H1 (cell line): ENCODE measurements at regions not wholly inside any gene's neighbourhood (a gene's known extent, or its start where the extent isn't known, plus 50 kb on each side); places are given as distances from the start of the nearest gene placed in this dataset.

Experiments
- CEBPB ChIP-seq: IDR thresholded peaks from 2 replicates; pipeline ENCODE4 v1.6.1; 2012; ENCODE audit warnings: low read depth, low read length
- MAFK ChIP-seq: IDR thresholded peaks from 2 replicates; pipeline ENCODE4 v1.6.1; 2012; ENCODE audit warnings: low read depth, mild to moderate bottlenecking, improper control_type of control experiment, low read length
- POLR2AphosphoS5 ChIP-seq: IDR thresholded peaks from 2 replicates; pipeline ENCODE4 v1.6.1; 2011; ENCODE audit warnings: low read depth, low read length
- SIRT6 ChIP-seq: IDR thresholded peaks from one replicate; pipeline ENCODE4 v1.7.1; 2012; ENCODE audit warnings: low read length, inconsistent platforms
- TF ChIP-seq, protein P1 (sequence below): fragments of 300-600 bp; sonication (generic); IDR thresholded peaks from 2 replicates; pipeline ENCODE4 v1.7.1; 2012; ENCODE audit warnings: low read length, moderate library complexity, mild to moderate bottlenecking, inconsistent platforms; ENCODE audit not compliant: insufficient replicate concordance
- TF ChIP-seq, protein P2 (sequence below): IDR thresholded peaks from 2 replicates; pipeline ENCODE4 v1.6.1; 2011; ENCODE audit warnings: low read length, improper control_type of control experiment
- TF ChIP-seq, protein P3 (sequence below): IDR thresholded peaks from 2 replicates; pipeline ENCODE4 v1.6.1; 2012; ENCODE audit warnings: inconsistent platforms

DNA sequence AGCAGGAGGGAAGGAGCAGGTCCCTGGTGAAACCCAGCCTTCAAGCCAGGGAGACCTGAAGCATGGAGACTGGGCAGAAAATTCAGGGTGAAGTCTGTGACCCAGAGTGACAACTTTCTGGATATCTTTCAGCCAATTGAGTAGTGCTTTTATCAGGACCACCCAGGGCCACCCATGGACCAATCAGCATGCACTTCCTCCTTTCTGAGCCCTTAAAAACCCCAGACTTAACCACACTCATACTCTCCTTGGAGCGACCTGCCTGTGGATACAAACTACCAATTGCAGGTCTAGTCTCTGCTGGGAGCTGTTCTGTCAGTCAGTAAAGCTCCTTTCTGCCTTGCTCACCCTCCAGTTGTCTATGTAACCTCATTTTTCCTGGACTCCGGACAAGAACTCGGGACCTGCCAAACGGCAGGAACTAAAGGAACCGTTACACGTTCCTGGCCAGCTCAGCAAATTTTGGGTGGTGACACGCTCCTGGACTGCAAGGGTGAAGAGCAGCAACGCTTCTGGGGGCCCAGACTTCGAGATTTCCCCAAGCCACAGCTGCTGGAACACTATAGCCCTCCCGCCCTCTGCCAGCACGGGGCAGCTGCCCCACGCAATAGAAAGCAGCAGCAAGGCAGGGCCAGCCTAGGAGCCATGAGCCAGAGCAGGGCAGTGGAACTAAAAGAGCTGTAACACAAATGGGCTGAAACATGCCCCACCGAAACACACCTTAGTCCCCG lies 1183.4 kb downstream of the AMY1C start (continued):
- TF ChIP-seq, protein P1, sequence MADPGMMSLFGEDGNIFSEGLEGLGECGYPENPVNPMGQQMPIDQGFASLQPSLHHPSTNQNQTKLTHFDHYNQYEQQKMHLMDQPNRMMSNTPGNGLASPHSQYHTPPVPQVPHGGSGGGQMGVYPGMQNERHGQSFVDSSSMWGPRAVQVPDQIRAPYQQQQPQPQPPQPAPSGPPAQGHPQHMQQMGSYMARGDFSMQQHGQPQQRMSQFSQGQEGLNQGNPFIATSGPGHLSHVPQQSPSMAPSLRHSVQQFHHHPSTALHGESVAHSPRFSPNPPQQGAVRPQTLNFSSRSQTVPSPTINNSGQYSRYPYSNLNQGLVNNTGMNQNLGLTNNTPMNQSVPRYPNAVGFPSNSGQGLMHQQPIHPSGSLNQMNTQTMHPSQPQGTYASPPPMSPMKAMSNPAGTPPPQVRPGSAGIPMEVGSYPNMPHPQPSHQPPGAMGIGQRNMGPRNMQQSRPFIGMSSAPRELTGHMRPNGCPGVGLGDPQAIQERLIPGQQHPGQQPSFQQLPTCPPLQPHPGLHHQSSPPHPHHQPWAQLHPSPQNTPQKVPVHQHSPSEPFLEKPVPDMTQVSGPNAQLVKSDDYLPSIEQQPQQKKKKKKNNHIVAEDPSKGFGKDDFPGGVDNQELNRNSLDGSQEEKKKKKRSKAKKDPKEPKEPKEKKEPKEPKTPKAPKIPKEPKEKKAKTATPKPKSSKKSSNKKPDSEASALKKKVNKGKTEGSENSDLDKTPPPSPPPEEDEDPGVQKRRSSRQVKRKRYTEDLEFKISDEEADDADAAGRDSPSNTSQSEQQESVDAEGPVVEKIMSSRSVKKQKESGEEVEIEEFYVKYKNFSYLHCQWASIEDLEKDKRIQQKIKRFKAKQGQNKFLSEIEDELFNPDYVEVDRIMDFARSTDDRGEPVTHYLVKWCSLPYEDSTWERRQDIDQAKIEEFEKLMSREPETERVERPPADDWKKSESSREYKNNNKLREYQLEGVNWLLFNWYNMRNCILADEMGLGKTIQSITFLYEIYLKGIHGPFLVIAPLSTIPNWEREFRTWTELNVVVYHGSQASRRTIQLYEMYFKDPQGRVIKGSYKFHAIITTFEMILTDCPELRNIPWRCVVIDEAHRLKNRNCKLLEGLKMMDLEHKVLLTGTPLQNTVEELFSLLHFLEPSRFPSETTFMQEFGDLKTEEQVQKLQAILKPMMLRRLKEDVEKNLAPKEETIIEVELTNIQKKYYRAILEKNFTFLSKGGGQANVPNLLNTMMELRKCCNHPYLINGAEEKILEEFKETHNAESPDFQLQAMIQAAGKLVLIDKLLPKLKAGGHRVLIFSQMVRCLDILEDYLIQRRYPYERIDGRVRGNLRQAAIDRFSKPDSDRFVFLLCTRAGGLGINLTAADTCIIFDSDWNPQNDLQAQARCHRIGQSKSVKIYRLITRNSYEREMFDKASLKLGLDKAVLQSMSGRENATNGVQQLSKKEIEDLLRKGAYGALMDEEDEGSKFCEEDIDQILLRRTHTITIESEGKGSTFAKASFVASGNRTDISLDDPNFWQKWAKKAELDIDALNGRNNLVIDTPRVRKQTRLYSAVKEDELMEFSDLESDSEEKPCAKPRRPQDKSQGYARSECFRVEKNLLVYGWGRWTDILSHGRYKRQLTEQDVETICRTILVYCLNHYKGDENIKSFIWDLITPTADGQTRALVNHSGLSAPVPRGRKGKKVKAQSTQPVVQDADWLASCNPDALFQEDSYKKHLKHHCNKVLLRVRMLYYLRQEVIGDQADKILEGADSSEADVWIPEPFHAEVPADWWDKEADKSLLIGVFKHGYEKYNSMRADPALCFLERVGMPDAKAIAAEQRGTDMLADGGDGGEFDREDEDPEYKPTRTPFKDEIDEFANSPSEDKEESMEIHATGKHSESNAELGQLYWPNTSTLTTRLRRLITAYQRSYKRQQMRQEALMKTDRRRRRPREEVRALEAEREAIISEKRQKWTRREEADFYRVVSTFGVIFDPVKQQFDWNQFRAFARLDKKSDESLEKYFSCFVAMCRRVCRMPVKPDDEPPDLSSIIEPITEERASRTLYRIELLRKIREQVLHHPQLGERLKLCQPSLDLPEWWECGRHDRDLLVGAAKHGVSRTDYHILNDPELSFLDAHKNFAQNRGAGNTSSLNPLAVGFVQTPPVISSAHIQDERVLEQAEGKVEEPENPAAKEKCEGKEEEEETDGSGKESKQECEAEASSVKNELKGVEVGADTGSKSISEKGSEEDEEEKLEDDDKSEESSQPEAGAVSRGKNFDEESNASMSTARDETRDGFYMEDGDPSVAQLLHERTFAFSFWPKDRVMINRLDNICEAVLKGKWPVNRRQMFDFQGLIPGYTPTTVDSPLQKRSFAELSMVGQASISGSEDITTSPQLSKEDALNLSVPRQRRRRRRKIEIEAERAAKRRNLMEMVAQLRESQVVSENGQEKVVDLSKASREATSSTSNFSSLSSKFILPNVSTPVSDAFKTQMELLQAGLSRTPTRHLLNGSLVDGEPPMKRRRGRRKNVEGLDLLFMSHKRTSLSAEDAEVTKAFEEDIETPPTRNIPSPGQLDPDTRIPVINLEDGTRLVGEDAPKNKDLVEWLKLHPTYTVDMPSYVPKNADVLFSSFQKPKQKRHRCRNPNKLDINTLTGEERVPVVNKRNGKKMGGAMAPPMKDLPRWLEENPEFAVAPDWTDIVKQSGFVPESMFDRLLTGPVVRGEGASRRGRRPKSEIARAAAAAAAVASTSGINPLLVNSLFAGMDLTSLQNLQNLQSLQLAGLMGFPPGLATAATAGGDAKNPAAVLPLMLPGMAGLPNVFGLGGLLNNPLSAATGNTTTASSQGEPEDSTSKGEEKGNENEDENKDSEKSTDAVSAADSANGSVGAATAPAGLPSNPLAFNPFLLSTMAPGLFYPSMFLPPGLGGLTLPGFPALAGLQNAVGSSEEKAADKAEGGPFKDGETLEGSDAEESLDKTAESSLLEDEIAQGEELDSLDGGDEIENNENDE, result no peak
- TF ChIP-seq, protein P2, sequence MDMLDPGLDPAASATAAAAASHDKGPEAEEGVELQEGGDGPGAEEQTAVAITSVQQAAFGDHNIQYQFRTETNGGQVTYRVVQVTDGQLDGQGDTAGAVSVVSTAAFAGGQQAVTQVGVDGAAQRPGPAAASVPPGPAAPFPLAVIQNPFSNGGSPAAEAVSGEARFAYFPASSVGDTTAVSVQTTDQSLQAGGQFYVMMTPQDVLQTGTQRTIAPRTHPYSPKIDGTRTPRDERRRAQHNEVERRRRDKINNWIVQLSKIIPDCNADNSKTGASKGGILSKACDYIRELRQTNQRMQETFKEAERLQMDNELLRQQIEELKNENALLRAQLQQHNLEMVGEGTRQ, result no peak
- TF ChIP-seq POLR2AphosphoS5, result no peak
- TF ChIP-seq MAFK, result no peak
- no peak for TF ChIP-seq SIRT6
- TF ChIP-seq, protein P3, sequence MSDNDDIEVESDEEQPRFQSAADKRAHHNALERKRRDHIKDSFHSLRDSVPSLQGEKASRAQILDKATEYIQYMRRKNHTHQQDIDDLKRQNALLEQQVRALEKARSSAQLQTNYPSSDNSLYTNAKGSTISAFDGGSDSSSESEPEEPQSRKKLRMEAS, result no peak
- no peak for TF ChIP-seq CEBPB
- TF ChIP-seq, all 59 proteins: peak for 0
